Neural cell (in vitro differentiated cells): ENCODE measurements at regions not wholly inside any gene's neighbourhood (a gene's known extent, or its start where the extent isn't known, plus 50 kb on each side); places are given as distances from the start of the nearest gene placed in this dataset.

ENCODE experiments used
- EP300 ChIP-seq: fragments of 450-650 bp; conservative IDR thresholded peaks from 2 replicates; pipeline ENCODE4 v1.6.1; 2014; ENCODE audit warnings: antibody characterized with exemption, mild to moderate bottlenecking, moderate library complexity; ENCODE audit not compliant: poor library complexity, severe bottlenecking
- EZH2 ChIP-seq: fragments of 200-600, 300-800 bp; shearing (Covaris generic), sonication (generic); IDR thresholded peaks from 2 replicates; pipeline ENCODE4 v1.6.1; 2014; ENCODE audit warnings: antibody characterized with exemption, low read length, borderline replicate concordance, mild to moderate bottlenecking; ENCODE audit not compliant: insufficient read depth, poor library complexity, severe bottlenecking
- MXI1 ChIP-seq: fragments of 450-650 bp; conservative IDR thresholded peaks from 2 replicates; pipeline ENCODE4 v1.6.1; 2014; ENCODE audit warnings: antibody characterized with exemption, mild to moderate bottlenecking; ENCODE audit not compliant: poor library complexity, severe bottlenecking
- POLR2AphosphoS5 ChIP-seq: IDR thresholded peaks from 2 replicates; pipeline ENCODE4 v1.6.1; 2012
- RAD21 ChIP-seq: fragments of 450-650 bp; conservative IDR thresholded peaks from 2 replicates; pipeline ENCODE4 v1.6.1; 2014; ENCODE audit warnings: antibody characterized with exemption, mild to moderate bottlenecking, moderate library complexity
- SMC3 ChIP-seq: fragments of 450-650 bp; conservative IDR thresholded peaks from 2 replicates; pipeline ENCODE4 v1.6.1; 2014; ENCODE audit warnings: antibody characterized with exemption, mild to moderate bottlenecking, moderate library complexity; ENCODE audit not compliant: poor library complexity
- TAF1 ChIP-seq: IDR thresholded peaks from 2 replicates; pipeline ENCODE4 v1.6.1; 2012; ENCODE audit warnings: low read depth
- TF ChIP-seq, protein P1 (sequence below): fragments of 450-650 bp; IDR thresholded peaks from 2 replicates; pipeline ENCODE4 v1.5.1; 2014; ENCODE audit warnings: antibody characterized with exemption, mild to moderate bottlenecking, moderate library complexity; ENCODE audit not compliant: poor library complexity, severe bottlenecking
- TF ChIP-seq, protein P2 (sequence below): IDR thresholded peaks from 2 replicates; pipeline ENCODE4 v1.6.1; 2012; ENCODE audit warnings: borderline replicate concordance

DNA sequence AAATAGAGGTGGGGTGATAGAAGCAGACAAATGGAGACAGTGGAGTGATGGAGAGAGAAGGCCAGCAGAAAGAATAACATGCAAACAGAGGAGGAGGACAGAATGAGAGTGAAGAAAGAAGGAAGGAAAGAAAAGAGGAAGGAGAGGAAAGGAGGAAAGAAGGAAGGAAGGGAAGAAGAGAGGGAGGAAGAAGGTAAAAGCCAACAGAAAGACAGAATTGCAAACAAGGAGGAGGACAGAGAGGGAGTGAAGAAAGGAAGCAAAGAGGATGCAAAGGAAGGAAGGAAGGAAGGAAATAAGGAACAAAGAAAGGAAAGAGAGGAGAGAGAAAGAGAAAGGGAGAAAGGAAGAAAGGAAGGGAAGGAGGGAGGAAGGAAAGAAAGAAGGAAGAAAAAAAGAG lies 444.0 kb downstream of the IRS1 start:
- TF ChIP-seq, protein P1, sequence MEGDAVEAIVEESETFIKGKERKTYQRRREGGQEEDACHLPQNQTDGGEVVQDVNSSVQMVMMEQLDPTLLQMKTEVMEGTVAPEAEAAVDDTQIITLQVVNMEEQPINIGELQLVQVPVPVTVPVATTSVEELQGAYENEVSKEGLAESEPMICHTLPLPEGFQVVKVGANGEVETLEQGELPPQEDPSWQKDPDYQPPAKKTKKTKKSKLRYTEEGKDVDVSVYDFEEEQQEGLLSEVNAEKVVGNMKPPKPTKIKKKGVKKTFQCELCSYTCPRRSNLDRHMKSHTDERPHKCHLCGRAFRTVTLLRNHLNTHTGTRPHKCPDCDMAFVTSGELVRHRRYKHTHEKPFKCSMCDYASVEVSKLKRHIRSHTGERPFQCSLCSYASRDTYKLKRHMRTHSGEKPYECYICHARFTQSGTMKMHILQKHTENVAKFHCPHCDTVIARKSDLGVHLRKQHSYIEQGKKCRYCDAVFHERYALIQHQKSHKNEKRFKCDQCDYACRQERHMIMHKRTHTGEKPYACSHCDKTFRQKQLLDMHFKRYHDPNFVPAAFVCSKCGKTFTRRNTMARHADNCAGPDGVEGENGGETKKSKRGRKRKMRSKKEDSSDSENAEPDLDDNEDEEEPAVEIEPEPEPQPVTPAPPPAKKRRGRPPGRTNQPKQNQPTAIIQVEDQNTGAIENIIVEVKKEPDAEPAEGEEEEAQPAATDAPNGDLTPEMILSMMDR, result no peak
- no peak for TF ChIP-seq EZH2
- TF ChIP-seq TAF1, result no peak
- TF ChIP-seq MXI1, result no peak
- TF ChIP-seq, protein P2, sequence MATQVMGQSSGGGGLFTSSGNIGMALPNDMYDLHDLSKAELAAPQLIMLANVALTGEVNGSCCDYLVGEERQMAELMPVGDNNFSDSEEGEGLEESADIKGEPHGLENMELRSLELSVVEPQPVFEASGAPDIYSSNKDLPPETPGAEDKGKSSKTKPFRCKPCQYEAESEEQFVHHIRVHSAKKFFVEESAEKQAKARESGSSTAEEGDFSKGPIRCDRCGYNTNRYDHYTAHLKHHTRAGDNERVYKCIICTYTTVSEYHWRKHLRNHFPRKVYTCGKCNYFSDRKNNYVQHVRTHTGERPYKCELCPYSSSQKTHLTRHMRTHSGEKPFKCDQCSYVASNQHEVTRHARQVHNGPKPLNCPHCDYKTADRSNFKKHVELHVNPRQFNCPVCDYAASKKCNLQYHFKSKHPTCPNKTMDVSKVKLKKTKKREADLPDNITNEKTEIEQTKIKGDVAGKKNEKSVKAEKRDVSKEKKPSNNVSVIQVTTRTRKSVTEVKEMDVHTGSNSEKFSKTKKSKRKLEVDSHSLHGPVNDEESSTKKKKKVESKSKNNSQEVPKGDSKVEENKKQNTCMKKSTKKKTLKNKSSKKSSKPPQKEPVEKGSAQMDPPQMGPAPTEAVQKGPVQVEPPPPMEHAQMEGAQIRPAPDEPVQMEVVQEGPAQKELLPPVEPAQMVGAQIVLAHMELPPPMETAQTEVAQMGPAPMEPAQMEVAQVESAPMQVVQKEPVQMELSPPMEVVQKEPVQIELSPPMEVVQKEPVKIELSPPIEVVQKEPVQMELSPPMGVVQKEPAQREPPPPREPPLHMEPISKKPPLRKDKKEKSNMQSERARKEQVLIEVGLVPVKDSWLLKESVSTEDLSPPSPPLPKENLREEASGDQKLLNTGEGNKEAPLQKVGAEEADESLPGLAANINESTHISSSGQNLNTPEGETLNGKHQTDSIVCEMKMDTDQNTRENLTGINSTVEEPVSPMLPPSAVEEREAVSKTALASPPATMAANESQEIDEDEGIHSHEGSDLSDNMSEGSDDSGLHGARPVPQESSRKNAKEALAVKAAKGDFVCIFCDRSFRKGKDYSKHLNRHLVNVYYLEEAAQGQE, result no peak
- no peak for TF ChIP-seq RAD21
- no peak for TF ChIP-seq POLR2AphosphoS5
- TF ChIP-seq EP300, result no peak
- no peak for TF ChIP-seq SMC3
